ENCODE measurements at regions not wholly inside any gene's neighbourhood (a gene's known extent, or its start where the extent isn't known, plus 50 kb on each side); places are given as distances from the start of the nearest gene placed in this dataset.

DNA sequence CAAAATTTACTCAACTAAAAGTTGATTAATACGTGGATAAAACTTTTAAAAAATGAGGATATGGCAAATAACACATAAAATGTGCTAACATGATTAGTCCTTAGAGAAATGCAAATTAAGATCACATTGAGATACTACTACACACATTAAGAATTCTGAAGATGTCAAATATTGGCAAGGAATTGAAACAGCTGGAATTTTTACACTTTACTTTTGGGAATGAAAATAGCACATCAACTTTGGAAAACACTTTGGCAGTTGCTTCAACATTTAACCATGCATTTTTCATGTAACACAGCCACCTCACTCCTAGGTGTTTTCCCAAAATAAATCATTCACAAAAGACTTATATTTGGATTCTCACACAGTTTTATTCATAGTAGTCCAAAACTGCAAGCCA is 687.9 kb upstream of the SETBP1 start:
- no peak for DNase-seq
- in situ Hi-C loops (cut with MboI; ENCODE audit: low pct_ligation_motif_present in 1 of 4, low pct_unique_long_range_greater_than_20kb in 1 of 4, low sequenced_read_pairs in 3 of 4), result no loop called here
- Histone ChIP-seq H3K27ac (no peak overlapping the region), H3K4me3 (no peak overlapping the region), H3K4me1 (no peaks in the 10 kb centered on the region), H3K27me3 (no peaks in the 10 kb centered on the region), H3K36me3 (no peaks in the 10 kb centered on the region), H3K9me3 (peaks cover 0 to 3% of the 10 kb centered on the region in 2 donors)
- TF ChIP-seq CTCF (IDR thresholded peaks at IDR 0.05) (no peak), EP300 (IDR thresholded peaks at IDR 0.05; ENCODE audit: low read depth) (no peak)
- intact Hi-C loops (cut with DNase I; ENCODE audit: low total_unique reads), result no loop called here
- 25 to 47% methylated on average over 1 of the region's 1 CpG for WGBS, 2 donors (ENCODE audit: low coverage in 1 of 2)

- in situ Hi-C loops (cut with MboI; ENCODE audit: low pct_ligation_motif_present in 1 of 4, low pct_unique_long_range_greater_than_20kb in 1 of 4, low sequenced_read_pairs in 3 of 4), result no loop called here
- H3K36me3 ChIP-seq, result no peaks in the 10 kb centered on the region
- peaks cover 0 to 3% of the 10 kb centered on the region in 2 donors for H3K9me3 ChIP-seq
- no peaks in the 10 kb centered on the region for H3K4me1 ChIP-seq
- TF ChIP-seq POLR2A (IDR thresholded peaks at IDR 0.05), result no peak
- no peak for TF ChIP-seq CTCF (IDR thresholded peaks at IDR 0.05)
- no peak for TF ChIP-seq POLR2AphosphoS5 (IDR thresholded peaks at IDR 0.05)
- TF ChIP-seq EP300 (IDR thresholded peaks at IDR 0.05; ENCODE audit: low read depth), result no peak
- no peak overlapping the region for H3K4me3 ChIP-seq
- H3K27me3 ChIP-seq, result no peaks in the 10 kb centered on the region
- intact Hi-C loops (cut with DNase I; ENCODE audit: low total_unique reads), result no loop called here
- H3K27ac ChIP-seq, result no peak overlapping the region
- 68 to 84% methylated on average over 4 of the region's 4 CpGs for WGBS, 2 donors (ENCODE audit: low coverage in 1 of 2)
- DNase-seq, result no peak
Measured at GRCh38 chr18:43994381-43994780, 686.3 kb upstream of the SETBP1 start.

DNA sequence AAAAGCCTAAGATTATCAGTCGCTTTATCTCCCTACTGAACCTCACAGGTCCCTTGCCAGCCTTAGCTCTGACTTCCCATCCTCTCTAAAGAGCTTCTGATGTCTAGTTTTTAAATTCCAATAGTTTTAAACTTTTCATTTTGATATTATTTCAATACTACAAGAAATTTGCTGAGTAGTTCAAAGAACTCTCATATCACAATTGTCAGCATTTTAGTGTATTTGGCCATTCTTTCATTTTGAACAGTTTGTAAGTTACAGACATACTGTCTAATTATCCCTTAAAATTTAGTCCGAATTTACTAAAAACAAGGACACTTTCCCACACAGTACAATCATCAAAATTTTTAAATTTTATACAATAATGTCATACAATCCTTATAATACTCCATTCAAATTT is 666.8 kb upstream of the SETBP1 start:
- Histone ChIP-seq H3K4me3 (no peak overlapping the region), H3K27me3 (no peaks in the 10 kb centered on the region), H3K4me1 (no peaks in the 10 kb centered on the region), H3K36me3 (no peaks in the 10 kb centered on the region), H3K27ac (no peak overlapping the region), H3K9me3 (no peaks in the 10 kb centered on the region)
- TF ChIP-seq EP300 (IDR thresholded peaks at IDR 0.05; ENCODE audit: low read depth), result no peak
- TF ChIP-seq POLR2AphosphoS5 (IDR thresholded peaks at IDR 0.05), result no peak
- TF ChIP-seq CTCF (IDR thresholded peaks at IDR 0.05), result no peak
- TF ChIP-seq POLR2A (IDR thresholded peaks at IDR 0.05), result no peak
- DNase-seq, result no peak
- in situ Hi-C loops (cut with MboI; ENCODE audit: low pct_ligation_motif_present in 1 of 4, low pct_unique_long_range_greater_than_20kb in 1 of 4, low sequenced_read_pairs in 3 of 4), result no loop called here
- intact Hi-C loops (cut with DNase I; ENCODE audit: low total_unique reads), result no loop called here
- 75 to 80% methylated on average over 2 of the region's 2 CpGs for WGBS, 2 donors (ENCODE audit: low coverage in 1 of 2)

- 43 to 67% methylated on average over 1 of the region's 1 CpG for WGBS, 2 donors (ENCODE audit: low coverage in 1 of 2)
- Histone ChIP-seq H3K36me3 (no peaks in the 10 kb centered on the region), H3K27ac (no peak overlapping the region), H3K27me3 (no peaks in the 10 kb centered on the region), H3K4me1 (no peaks in the 10 kb centered on the region), H3K9me3 (no peaks in the 10 kb centered on the region), H3K4me3 (no peak overlapping the region)
- intact Hi-C loops (cut with DNase I; ENCODE audit: low total_unique reads) (no loop called here), in situ Hi-C loops (cut with MboI; ENCODE audit: low pct_ligation_motif_present in 1 of 4, low pct_unique_long_range_greater_than_20kb in 1 of 4, low sequenced_read_pairs in 3 of 4) (no loop called here)
- DNase-seq, result no peak
- TF ChIP-seq POLR2AphosphoS5 (IDR thresholded peaks at IDR 0.05) (no peak), CTCF (IDR thresholded peaks at IDR 0.05) (no peak), EP300 (IDR thresholded peaks at IDR 0.05; ENCODE audit: low read depth) (no peak), POLR2A (IDR thresholded peaks at IDR 0.05) (no peak)
Measured at GRCh38 chr18:44025421-44025820, 655.3 kb upstream of the SETBP1 start.

All from transverse colon (tissue), 4 donors.